ENCODE measurements at regions not wholly inside any gene's neighbourhood (a gene's known extent, or its start where the extent isn't known, plus 50 kb on each side); places are given as distances from the start of the nearest gene placed in this dataset.

GRCh38 chr2:33978471-33978870 lies 379.4 kb upstream of the FAM98A start:
- TF ChIP-seq POLR2A (IDR thresholded peaks at IDR 0.05) (no peak), CTCF (IDR thresholded peaks at IDR 0.05) (no peak)
- DNase-seq, result no peak

GRCh38 chr2:33975498-33975897 lies 376.4 kb upstream of the FAM98A start:
- no peak for TF ChIP-seq POLR2A (IDR thresholded peaks at IDR 0.05)
- no peak for TF ChIP-seq CTCF (IDR thresholded peaks at IDR 0.05)

More at GRCh38 chr2:33978471-33978870, 379.4 kb upstream of the FAM98A start:
- Histone ChIP-seq H3K4me3 (no peak overlapping the region), H3K36me3 (no peaks in the 10 kb centered on the region), H3K9me3 (no peaks in the 10 kb centered on the region), H3K4me1 (no peaks in the 10 kb centered on the region), H3K27ac (no peak overlapping the region), H3K27me3 (no peaks in the 10 kb centered on the region)
- intact Hi-C loops (cut with DNase I; ENCODE audit: low total_unique reads), result no loop called here

GRCh38 chr2:33967103-33967502 lies 368.0 kb upstream of the FAM98A start:
- TF ChIP-seq CTCF (IDR thresholded peaks at IDR 0.05) (no peak), POLR2A (IDR thresholded peaks at IDR 0.05) (no peak)
- intact Hi-C loops (cut with DNase I; ENCODE audit: low total_unique reads), result no loop called here
- Histone ChIP-seq H3K27ac (no peak overlapping the region), H3K4me3 (no peak overlapping the region), H3K27me3 (no peaks in the 10 kb centered on the region), H3K9me3 (no peaks in the 10 kb centered on the region), H3K4me1 (no peaks in the 10 kb centered on the region), H3K36me3 (no peaks in the 10 kb centered on the region)
- DNase-seq, result no peak

More at GRCh38 chr2:33975498-33975897, 376.4 kb upstream of the FAM98A start:
- H3K4me3 ChIP-seq, result no peak overlapping the region
- no peaks in the 10 kb centered on the region for H3K4me1 ChIP-seq
- DNase-seq, result no peak
- no peak overlapping the region for H3K27ac ChIP-seq
- no peaks in the 10 kb centered on the region for H3K9me3 ChIP-seq
- H3K36me3 ChIP-seq, result no peaks in the 10 kb centered on the region
- intact Hi-C loops (cut with DNase I; ENCODE audit: low total_unique reads), result no loop called here
- H3K27me3 ChIP-seq, result no peaks in the 10 kb centered on the region

- intact Hi-C loops (cut with DNase I; ENCODE audit: low total_unique reads), result no loop called here
- H3K4me3 ChIP-seq, result no peak overlapping the region
- no peak overlapping the region for H3K27ac ChIP-seq
- no peaks in the 10 kb centered on the region for H3K27me3 ChIP-seq
- DNase-seq, result no peak
- H3K9me3 ChIP-seq, result no peaks in the 10 kb centered on the region
- H3K4me1 ChIP-seq, result no peaks in the 10 kb centered on the region
- no peaks in the 10 kb centered on the region for H3K36me3 ChIP-seq
- TF ChIP-seq CTCF (IDR thresholded peaks at IDR 0.05) (no peak), POLR2A (IDR thresholded peaks at IDR 0.05) (no peak)
Measured at GRCh38 chr2:33958591-33958990, 359.5 kb upstream of the FAM98A start.

GRCh38 chr2:33949371-33949770 lies 350.3 kb upstream of the FAM98A start:
- Histone ChIP-seq H3K36me3 (no peaks in the 10 kb centered on the region), H3K4me3 (no peak overlapping the region), H3K27ac (no peak overlapping the region), H3K27me3 (no peaks in the 10 kb centered on the region), H3K4me1 (no peaks in the 10 kb centered on the region), H3K9me3 (no peaks in the 10 kb centered on the region)
- TF ChIP-seq CTCF (IDR thresholded peaks at IDR 0.05), result no peak
- TF ChIP-seq POLR2A (IDR thresholded peaks at IDR 0.05), result no peak
- no peak for DNase-seq
- intact Hi-C loops (cut with DNase I; ENCODE audit: low total_unique reads), result no loop called here

Data from uterus (tissue), 3 donors.